ENCODE measurements at regions not wholly inside any gene's neighbourhood (a gene's known extent, or its start where the extent isn't known, plus 50 kb on each side); places are given as distances from the start of the nearest gene placed in this dataset.

DNA sequence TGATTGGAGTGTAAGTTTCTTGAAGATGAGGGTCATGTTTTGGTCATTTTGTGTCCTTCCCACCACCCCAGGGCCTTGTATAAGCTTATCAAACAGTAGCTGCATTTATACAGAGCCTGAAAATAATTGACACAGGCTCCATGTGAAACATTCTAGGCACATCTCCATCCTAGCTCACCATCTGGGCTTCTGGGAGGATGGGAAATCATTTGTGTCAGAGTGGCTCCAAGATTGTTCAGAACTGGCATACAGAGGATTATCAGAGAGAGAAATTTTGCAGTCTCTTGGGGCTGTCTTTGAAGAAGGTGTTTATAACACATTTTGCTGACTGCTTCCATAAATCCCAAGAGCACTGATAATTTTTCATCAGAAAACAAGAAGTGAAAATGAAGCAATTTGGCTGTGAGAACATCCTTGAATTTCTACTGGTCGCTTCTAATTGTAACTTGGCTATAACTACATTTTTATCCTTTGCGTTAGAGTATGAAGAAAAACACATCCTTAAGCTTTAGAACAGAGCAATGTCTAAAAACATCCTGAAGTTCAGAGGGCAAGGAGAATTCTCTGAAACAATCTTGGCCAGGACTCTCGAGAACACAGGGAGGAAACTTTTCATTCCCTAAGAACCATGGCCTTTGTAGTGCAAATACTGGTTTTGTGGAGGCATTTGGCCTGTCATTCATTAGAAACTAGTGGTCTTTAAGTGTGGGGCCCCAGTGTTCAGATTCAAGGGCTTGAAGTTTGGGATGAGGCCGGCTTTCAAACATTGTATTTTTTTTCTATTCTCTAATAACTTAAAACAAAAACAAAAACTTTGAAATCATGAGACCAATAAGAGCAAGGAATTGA is 151.1 kb downstream of the DACT1 start:
- no peaks in the 10 kb centered on the region for H3K79me2 ChIP-seq (ENCODE audit: control insufficient read depth, insufficient read depth, low read length)
- intact Hi-C loops (cut with micrococcal nuclease; ENCODE audit: unreplicated experiment) = no loop called here
- no peak overlapping the region for H3K27ac ChIP-seq (ENCODE audit: control insufficient read depth, insufficient read depth)
- 39% methylated on average over 4 of the region's 4 CpGs for WGBS (ENCODE audit: insufficient coverage, insufficient replicate concordance, low lambda C conversion rate, missing lambda C conversion rate)
- no TSS peak for BruUV-seq (replicated peaks)
- no peak overlapping the region for H3K4me3 ChIP-seq
- no peaks in the 10 kb centered on the region for H3K9me3 ChIP-seq (replicated peaks; ENCODE audit: control insufficient read depth, insufficient read depth, low read length)
- H3K27me3 ChIP-seq (replicated peaks in 1 of 2; ENCODE audit: control insufficient read depth in 2 of 2, insufficient read depth in 2 of 2, low read length in 1 of 2) = no peaks in the 10 kb centered on the region; a peak in 1 of 4 replicates
- no peak for ATAC-seq
- no peak overlapping the region for H3K9ac ChIP-seq (ENCODE audit: control insufficient read depth, insufficient read depth, low read length)
- in situ Hi-C loops (cut with MboI) = no loop called here
- RAD21 ChIA-PET (ENCODE audit: unreplicated experiment) = interaction anchor here (1.0 to 1.6 kb wide), 3 partner anchors 16 to 259 kb away, joined by 3 to 4 read pairs (median 3); no protein-coding TSS in a partner anchor
- SMC1A ChIA-PET (ENCODE audit: uncharacterized antibody, unreplicated experiment) = interaction anchor here (0.7 to 3.0 kb wide), 15 partner anchors 8 to 336 kb away, joined by 3 to 14 read pairs (median 4); no protein-coding TSS in a partner anchor
- no peak overlapping the region for H2AFZ ChIP-seq (ENCODE audit: control insufficient read depth, low read depth, low read length)
- no peaks in the 10 kb centered on the region for H3K36me3 ChIP-seq (ENCODE audit: control insufficient read depth in 2 of 2, insufficient read depth in 2 of 2, low read length in 1 of 2)
- H3K4me1 ChIP-seq (ENCODE audit: control insufficient read depth, insufficient read depth, low read length) = no peaks in the 10 kb centered on the region
- DNase-seq (ENCODE audit: low read depth, low spot score) = no peak
- FAIRE-seq = no peak
- no peaks in the 10 kb centered on the region for H4K20me1 ChIP-seq (ENCODE audit: control insufficient read depth, insufficient read depth)
- no peak overlapping the region for H3K4me2 ChIP-seq (ENCODE audit: control insufficient read depth, insufficient read depth)
- POLR2A ChIA-PET = interaction anchor here (1.1 kb wide), 1 partner anchor 9 kb away, joined by 4 read pairs; no protein-coding TSS in a partner anchor
- CTCF ChIA-PET = interaction anchor here (0.9 to 1.5 kb wide), 4 partner anchors 11 to 267 kb away, joined by 3 to 4 read pairs (median 4); no protein-coding TSS in a partner anchor
- TF ChIP-seq STAT1 (conservative IDR thresholded peaks at IDR 0.05) (no peak), ZNF207 (IDR thresholded peaks at IDR 0.05; ENCODE audit: borderline replicate concordance) (no peak), EED (IDR thresholded peaks at IDR 0.05; ENCODE audit: low read depth) (no peak), RELA (IDR thresholded peaks at IDR 0.05; ENCODE audit: borderline replicate concordance, partially characterized antibody) (no peak), HDAC6 (IDR thresholded peaks at IDR 0.05; ENCODE audit: unreplicated experiment) (no peak), EZH2 (IDR thresholded peaks at IDR 0.05; ENCODE audit: borderline replicate concordance, control insufficient read depth, low read depth, low read length) (no peak), SMAD5 (IDR thresholded peaks at IDR 0.05; ENCODE audit: low read depth) (no peak), MYC (IDR thresholded peaks at IDR 0.05; ENCODE audit: insufficient read depth, insufficient read length, insufficient replicate concordance, low read length, severe bottlenecking) (no peak), YBX1 (IDR thresholded peaks at IDR 0.05) (no peak), LARP7 (IDR thresholded peaks at IDR 0.05) (no peak), TCF7 (IDR thresholded peaks at IDR 0.05; ENCODE audit: borderline replicate concordance) (no peak), ESRRA (IDR thresholded peaks at IDR 0.05; ENCODE audit: low read length) (no peak)
- TF ChIP-seq, protein P1, sequence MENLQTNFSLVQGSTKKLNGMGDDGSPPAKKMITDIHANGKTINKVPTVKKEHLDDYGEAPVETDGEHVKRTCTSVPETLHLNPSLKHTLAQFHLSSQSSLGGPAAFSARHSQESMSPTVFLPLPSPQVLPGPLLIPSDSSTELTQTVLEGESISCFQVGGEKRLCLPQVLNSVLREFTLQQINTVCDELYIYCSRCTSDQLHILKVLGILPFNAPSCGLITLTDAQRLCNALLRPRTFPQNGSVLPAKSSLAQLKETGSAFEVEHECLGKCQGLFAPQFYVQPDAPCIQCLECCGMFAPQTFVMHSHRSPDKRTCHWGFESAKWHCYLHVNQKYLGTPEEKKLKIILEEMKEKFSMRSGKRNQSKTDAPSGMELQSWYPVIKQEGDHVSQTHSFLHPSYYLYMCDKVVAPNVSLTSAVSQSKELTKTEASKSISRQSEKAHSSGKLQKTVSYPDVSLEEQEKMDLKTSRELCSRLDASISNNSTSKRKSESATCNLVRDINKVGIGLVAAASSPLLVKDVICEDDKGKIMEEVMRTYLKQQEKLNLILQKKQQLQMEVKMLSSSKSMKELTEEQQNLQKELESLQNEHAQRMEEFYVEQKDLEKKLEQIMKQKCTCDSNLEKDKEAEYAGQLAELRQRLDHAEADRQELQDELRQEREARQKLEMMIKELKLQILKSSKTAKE (IDR thresholded peaks at IDR 0.05; ENCODE audit: low read depth, poor library complexity, severe bottlenecking) = no peak
- TF ChIP-seq, protein P2, sequence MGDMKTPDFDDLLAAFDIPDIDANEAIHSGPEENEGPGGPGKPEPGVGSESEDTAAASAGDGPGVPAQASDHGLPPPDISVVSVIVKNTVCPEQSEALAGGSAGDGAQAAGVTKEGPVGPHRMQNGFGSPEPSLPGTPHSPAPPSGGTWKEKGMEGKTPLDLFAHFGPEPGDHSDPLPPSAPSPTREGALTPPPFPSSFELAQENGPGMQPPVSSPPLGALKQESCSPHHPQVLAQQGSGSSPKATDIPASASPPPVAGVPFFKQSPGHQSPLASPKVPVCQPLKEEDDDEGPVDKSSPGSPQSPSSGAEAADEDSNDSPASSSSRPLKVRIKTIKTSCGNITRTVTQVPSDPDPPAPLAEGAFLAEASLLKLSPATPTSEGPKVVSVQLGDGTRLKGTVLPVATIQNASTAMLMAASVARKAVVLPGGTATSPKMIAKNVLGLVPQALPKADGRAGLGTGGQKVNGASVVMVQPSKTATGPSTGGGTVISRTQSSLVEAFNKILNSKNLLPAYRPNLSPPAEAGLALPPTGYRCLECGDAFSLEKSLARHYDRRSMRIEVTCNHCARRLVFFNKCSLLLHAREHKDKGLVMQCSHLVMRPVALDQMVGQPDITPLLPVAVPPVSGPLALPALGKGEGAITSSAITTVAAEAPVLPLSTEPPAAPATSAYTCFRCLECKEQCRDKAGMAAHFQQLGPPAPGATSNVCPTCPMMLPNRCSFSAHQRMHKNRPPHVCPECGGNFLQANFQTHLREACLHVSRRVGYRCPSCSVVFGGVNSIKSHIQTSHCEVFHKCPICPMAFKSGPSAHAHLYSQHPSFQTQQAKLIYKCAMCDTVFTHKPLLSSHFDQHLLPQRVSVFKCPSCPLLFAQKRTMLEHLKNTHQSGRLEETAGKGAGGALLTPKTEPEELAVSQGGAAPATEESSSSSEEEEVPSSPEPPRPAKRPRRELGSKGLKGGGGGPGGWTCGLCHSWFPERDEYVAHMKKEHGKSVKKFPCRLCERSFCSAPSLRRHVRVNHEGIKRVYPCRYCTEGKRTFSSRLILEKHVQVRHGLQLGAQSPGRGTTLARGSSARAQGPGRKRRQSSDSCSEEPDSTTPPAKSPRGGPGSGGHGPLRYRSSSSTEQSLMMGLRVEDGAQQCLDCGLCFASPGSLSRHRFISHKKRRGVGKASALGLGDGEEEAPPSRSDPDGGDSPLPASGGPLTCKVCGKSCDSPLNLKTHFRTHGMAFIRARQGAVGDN (IDR thresholded peaks at IDR 0.05) = no peak
- TF ChIP-seq, protein P3, sequence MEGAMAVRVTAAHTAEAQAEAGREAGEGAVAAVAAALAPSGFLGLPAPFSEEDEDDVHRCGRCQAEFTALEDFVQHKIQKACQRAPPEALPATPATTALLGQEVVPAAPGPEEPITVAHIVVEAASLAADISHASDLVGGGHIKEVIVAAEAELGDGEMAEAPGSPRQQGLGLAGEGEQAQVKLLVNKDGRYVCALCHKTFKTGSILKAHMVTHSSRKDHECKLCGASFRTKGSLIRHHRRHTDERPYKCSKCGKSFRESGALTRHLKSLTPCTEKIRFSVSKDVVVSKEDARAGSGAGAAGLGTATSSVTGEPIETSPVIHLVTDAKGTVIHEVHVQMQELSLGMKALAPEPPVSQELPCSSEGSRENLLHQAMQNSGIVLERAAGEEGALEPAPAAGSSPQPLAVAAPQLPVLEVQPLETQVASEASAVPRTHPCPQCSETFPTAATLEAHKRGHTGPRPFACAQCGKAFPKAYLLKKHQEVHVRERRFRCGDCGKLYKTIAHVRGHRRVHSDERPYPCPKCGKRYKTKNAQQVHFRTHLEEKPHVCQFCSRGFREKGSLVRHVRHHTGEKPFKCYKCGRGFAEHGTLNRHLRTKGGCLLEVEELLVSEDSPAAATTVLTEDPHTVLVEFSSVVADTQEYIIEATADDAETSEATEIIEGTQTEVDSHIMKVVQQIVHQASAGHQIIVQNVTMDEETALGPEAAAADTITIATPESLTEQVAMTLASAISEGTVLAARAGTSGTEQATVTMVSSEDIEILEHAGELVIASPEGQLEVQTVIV (IDR thresholded peaks at IDR 0.05; ENCODE audit: borderline replicate concordance, partially characterized antibody) = no peak

All from GM12878 (cell line).